OCI-LY1 (cell line): ENCODE measurements at regions not wholly inside any gene's neighbourhood (a gene's known extent, or its start where the extent isn't known, plus 50 kb on each side); places are given as distances from the start of the nearest gene placed in this dataset.

Experiments used
- EZH2 ChIP-seq: fragments of 200-600 bp; sonication (generic), shearing (Covaris generic); IDR thresholded peaks from 2 replicates; pipeline ENCODE4 v1.8.0; 2017; ENCODE audit warnings: borderline replicate concordance, mixed run types, mild to moderate bottlenecking, antibody characterized with exemption, low read length, moderate library complexity, mixed read lengths
- TF ChIP-seq, protein P1 (sequence below): fragments of 200-600 bp; sonication (generic), shearing (Covaris generic); IDR thresholded peaks from 2 replicates; pipeline ENCODE4 v1.5.1; 2017; ENCODE audit warnings: mild to moderate bottlenecking, antibody characterized with exemption, low read length, moderate library complexity, mixed read lengths

GRCh38 chr15:79169526-79170133, 79.0 kb upstream of the RASGRF1 start:
- TF ChIP-seq, protein P1, sequence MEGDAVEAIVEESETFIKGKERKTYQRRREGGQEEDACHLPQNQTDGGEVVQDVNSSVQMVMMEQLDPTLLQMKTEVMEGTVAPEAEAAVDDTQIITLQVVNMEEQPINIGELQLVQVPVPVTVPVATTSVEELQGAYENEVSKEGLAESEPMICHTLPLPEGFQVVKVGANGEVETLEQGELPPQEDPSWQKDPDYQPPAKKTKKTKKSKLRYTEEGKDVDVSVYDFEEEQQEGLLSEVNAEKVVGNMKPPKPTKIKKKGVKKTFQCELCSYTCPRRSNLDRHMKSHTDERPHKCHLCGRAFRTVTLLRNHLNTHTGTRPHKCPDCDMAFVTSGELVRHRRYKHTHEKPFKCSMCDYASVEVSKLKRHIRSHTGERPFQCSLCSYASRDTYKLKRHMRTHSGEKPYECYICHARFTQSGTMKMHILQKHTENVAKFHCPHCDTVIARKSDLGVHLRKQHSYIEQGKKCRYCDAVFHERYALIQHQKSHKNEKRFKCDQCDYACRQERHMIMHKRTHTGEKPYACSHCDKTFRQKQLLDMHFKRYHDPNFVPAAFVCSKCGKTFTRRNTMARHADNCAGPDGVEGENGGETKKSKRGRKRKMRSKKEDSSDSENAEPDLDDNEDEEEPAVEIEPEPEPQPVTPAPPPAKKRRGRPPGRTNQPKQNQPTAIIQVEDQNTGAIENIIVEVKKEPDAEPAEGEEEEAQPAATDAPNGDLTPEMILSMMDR, result no peak
- TF ChIP-seq EZH2, result no peak
